MM.1S (cell line): ENCODE measurements at regions not wholly inside any gene's neighbourhood (a gene's known extent, or its start where the extent isn't known, plus 50 kb on each side); places are given as distances from the start of the nearest gene placed in this dataset.

Experiments
- DNase-seq: peaks from one replicate; pipeline ENCODE4 v3.0.0-alpha.2; 2015
- H2AFZ ChIP-seq: fragments of 300-600 bp; sonication (generic); 2 replicates; pipeline ENCODE4 v1.6.0; 2016; ENCODE audit warnings: antibody characterized with exemption, low read length
- H3F3A ChIP-seq: fragments of 300-600 bp; sonication (generic); 2 replicates; pipeline ENCODE4 v1.6.1; 2016; ENCODE audit warnings: mild to moderate bottlenecking, antibody characterized with exemption, low read length, moderate library complexity, mixed read lengths; ENCODE audit not compliant: insufficient read depth
- H3K27ac ChIP-seq: fragments of 300-600 bp; sonication (generic); 2 replicates; pipeline ENCODE4 v1.5.1; 2016; ENCODE audit warnings: mild to moderate bottlenecking, low read length
- H3K27me3 ChIP-seq: fragments of 300-600 bp; sonication (generic); replicated peaks from 2 replicates; pipeline ENCODE4 v1.6.0; 2016; ENCODE audit warnings: low read length; ENCODE audit not compliant: insufficient read depth
- H3K36me3 ChIP-seq: fragments of 300-600 bp; sonication (generic); replicated peaks from 2 replicates; pipeline ENCODE4 v1.6.1; 2016; ENCODE audit warnings: mild to moderate bottlenecking, low read length, mixed read lengths; ENCODE audit not compliant: insufficient read depth
- H3K4me1 ChIP-seq: fragments of 300-600 bp; sonication (generic); 2 replicates; pipeline ENCODE4 v1.6.1; 2016; ENCODE audit warnings: low read length, mixed read lengths
- H3K4me2 ChIP-seq: fragments of 300-600 bp; sonication (generic); 2 replicates; pipeline ENCODE4 v1.6.0; 2016; ENCODE audit warnings: low read depth, low read length
- H3K4me3 ChIP-seq: fragments of 300-600 bp; sonication (generic); 2 replicates; pipeline ENCODE4 v1.5.1; 2016; ENCODE audit warnings: low read length, mixed read lengths
- H3K79me2 ChIP-seq: fragments of 300-600 bp; sonication (generic); 2 replicates; pipeline ENCODE4 v1.6.1; 2016; ENCODE audit warnings: mixed run types, low read length, mixed read lengths
- H3K9ac ChIP-seq: fragments of 300-600 bp; sonication (generic); 2 replicates; pipeline ENCODE4 v1.6.1; 2016; ENCODE audit warnings: low read length, mixed read lengths
- H3K9me2 ChIP-seq: fragments of 300-600 bp; sonication (generic); replicated peaks from 2 replicates; pipeline ENCODE4 v1.6.1; 2016; ENCODE audit warnings: mild to moderate bottlenecking, low read length, mixed read lengths; ENCODE audit not compliant: insufficient read depth
- H3K9me3 ChIP-seq: fragments of 300-600 bp; sonication (generic); replicated peaks from 2 replicates; pipeline ENCODE4 v1.6.1; 2016; ENCODE audit warnings: mild to moderate bottlenecking, low read length, mixed read lengths; ENCODE audit not compliant: insufficient read depth
- H4K20me1 ChIP-seq: fragments of 300-600 bp; sonication (generic); 2 replicates; pipeline ENCODE4 v1.6.1; 2016; ENCODE audit warnings: mild to moderate bottlenecking, low read length, moderate library complexity, mixed read lengths; ENCODE audit not compliant: insufficient read depth
- CTCF ChIP-seq: fragments of 300-600 bp; sonication (generic); IDR thresholded peaks from 2 replicates; pipeline ENCODE4 v1.5.1; 2016; ENCODE audit warnings: antibody characterized with exemption, low read length, mixed read lengths
- EZH2 ChIP-seq: fragments of 300-600 bp; sonication (generic); optimal IDR thresholded peaks from 2 replicates; pipeline ENCODE3; 2017; ENCODE audit warnings: low read depth, mild to moderate bottlenecking, antibody characterized with exemption, low read length, mixed read lengths
- EZH2phosphoT487 ChIP-seq: fragments of 300-600 bp; sonication (generic); IDR thresholded peaks from 2 replicates; pipeline ENCODE4 v1.6.1; 2018; ENCODE audit warnings: antibody characterized with exemption, low read length

DNA sequence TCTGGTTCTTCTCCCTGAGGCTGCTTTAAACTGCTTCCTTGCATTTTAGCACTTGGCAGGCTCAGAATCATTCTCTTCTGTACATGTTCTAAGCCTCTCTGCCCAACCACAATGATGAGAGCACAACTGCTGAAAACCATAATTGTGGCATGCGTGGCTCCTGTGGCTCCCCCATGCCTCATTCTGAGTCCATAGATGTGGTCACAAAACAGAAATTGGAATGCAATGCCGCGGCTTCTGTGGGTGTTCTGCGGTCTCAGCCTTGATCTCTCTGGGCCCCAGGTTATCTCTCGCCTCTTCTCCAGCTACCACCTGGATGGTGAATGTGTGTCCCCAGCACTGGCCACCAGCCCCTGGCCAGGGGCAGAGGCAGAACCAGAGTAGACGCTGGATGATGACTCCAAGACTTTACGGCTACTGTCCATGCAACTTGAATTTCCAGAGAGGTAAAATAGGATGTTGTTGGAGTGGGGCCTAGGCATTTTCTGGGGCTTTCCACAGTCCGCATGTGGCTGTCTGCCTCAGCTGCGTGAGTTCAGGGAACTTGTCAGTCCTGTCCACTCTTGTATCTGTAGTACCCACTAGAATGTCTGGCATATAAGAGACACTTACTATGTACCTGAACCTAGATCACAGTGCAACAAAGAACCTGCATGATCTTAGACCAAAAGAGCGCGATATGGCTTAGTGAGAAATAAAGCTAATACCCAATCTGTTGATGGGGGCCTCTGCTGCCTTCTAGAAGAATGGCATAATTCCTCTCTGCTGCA is 52.4 kb upstream of the ADRB1 start:
- H3K4me2 ChIP-seq: no peak overlapping the region
- H3K4me1 ChIP-seq: no peaks in the 10 kb centered on the region
- H3K27ac ChIP-seq: no peak overlapping the region
- H3F3A ChIP-seq: no peaks in the 10 kb centered on the region
- no peak overlapping the region for H3K4me3 ChIP-seq
- TF ChIP-seq CTCF: no peak
- TF ChIP-seq EZH2: no peak
- TF ChIP-seq EZH2phosphoT487: no peak
- H3K9me3 ChIP-seq: no peaks in the 10 kb centered on the region
- H3K9ac ChIP-seq: no peak overlapping the region
- H3K79me2 ChIP-seq: no peaks in the 10 kb centered on the region
- DNase-seq: peak; percentile 72
- no peaks in the 10 kb centered on the region for H3K36me3 ChIP-seq
- no peaks in the 10 kb centered on the region for H3K9me2 ChIP-seq
- H4K20me1 ChIP-seq: no peaks in the 10 kb centered on the region
- peaks cover 15% of the 10 kb centered on the region; the same call in 1 of the 2 replicates for H3K27me3 ChIP-seq
- no peak overlapping the region for H2AFZ ChIP-seq

- Histone ChIP-seq H3K36me3 (no peaks in the 10 kb centered on the region), H3K4me3 (no peak overlapping the region), H3K4me2 (no peak overlapping the region), H3K9ac (no peak overlapping the region), H3K9me3 (no peaks in the 10 kb centered on the region), H3K27me3 (peaks cover 15% of the 10 kb centered on the region; the same call in 1 of the 2 replicates), H3K4me1 (no peaks in the 10 kb centered on the region), H3K79me2 (no peaks in the 10 kb centered on the region), H3K27ac (no peak overlapping the region), H2AFZ (no peak overlapping the region), H4K20me1 (no peaks in the 10 kb centered on the region), H3K9me2 (no peaks in the 10 kb centered on the region), H3F3A (no peaks in the 10 kb centered on the region)
- no peak for DNase-seq
- TF ChIP-seq EZH2phosphoT487 (no peak), EZH2 (no peak), CTCF (no peak)
These were observed 51.1 kb upstream of the ADRB1 start for GRCh38 chr10:113992471-113993011.

GRCh38 chr10:113993489-113993991 is 50.1 kb upstream of the ADRB1 start:
- Histone ChIP-seq H3K9me3 (no peaks in the 10 kb centered on the region), H3K4me2 (no peak overlapping the region), H4K20me1 (no peaks in the 10 kb centered on the region), H3K36me3 (no peaks in the 10 kb centered on the region), H3K79me2 (no peaks in the 10 kb centered on the region), H3K27me3 (peaks cover 15% of the 10 kb centered on the region; the same call in 1 of the 2 replicates), H3K9ac (no peak overlapping the region), H3F3A (no peaks in the 10 kb centered on the region), H3K4me1 (no peaks in the 10 kb centered on the region), H3K9me2 (no peaks in the 10 kb centered on the region), H2AFZ (no peak overlapping the region), H3K4me3 (no peak overlapping the region), H3K27ac (no peak overlapping the region)
- no peak for DNase-seq
- TF ChIP-seq EZH2: no peak
- TF ChIP-seq EZH2phosphoT487: no peak
- TF ChIP-seq CTCF: no peak
